EH (cell line): ENCODE measurements at regions not wholly inside any gene's neighbourhood (a gene's known extent, or its start where the extent isn't known, plus 50 kb on each side); places are given as distances from the start of the nearest gene placed in this dataset.
"Not testable (repeated sequence)": the region's sequence is repeated elsewhere in the genome, so short reads cannot be mapped to it uniquely, and the experiment has no call there.

Source experiments
- DNase-seq: peaks from one replicate; pipeline ENCODE4 v3.0.0-alpha.2; 2015; ENCODE audit warnings: low read depth

GRCh38 chr3:35144011-35144410, 495.3 kb upstream of the ARPP21 start:
- DNase-seq: no peak

- DNase-seq: not testable (repeated sequence)
Measured at GRCh38 chr3:35146256-35147035, 492.9 kb upstream of the ARPP21 start.

GRCh38 chr3:35183927-35184675, 455.2 kb upstream of the ARPP21 start:
- DNase-seq: no peak

DNA sequence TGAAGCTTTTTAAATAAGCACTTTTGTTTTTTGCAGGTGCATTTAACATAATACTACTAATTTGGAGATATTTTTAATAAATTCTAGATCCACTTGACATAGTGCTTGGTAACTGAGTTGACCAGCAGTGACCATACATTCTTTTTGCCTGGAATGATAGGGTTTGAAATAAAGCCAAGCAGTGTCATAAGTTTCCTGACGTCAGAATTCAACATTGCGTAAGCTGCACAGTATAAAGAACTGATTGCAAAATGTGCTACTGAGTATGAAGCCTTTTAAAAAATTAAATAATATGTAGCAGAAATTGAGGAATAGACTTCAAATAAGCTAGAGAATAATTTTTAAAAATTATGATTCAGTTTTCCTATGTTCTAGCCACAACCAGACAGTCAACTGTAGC, 454.6 kb upstream of the ARPP21 start:
- no peak for DNase-seq

GRCh38 chr3:35187908-35188307, 451.4 kb upstream of the ARPP21 start:
- DNase-seq: no peak

GRCh38 chr3:35194666-35195065, 444.7 kb upstream of the ARPP21 start:
- DNase-seq: no peak

GRCh38 chr3:35198857-35199256, 440.5 kb upstream of the ARPP21 start:
- no peak for DNase-seq

- no peak for DNase-seq
Measured at GRCh38 chr3:35200056-35200455, 439.3 kb upstream of the ARPP21 start.

DNA sequence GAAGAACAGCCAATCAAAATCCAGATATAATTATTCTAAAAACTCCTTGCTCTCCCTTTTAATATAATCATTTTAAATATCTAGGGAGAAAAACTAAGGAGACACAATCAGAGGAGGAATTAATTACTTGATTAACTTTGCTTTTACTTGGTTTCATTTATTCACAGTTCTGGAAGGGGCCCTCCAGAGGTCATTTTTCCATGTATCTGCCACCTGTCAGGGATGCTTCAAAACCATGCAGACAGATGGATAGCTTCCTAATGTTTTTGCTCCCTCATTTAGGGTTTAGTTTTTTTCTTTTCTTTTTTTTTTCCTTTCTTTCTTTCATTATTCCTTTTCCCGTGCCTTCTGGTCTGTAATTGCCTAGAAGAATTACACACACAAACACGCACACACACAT, 438.1 kb upstream of the ARPP21 start:
- DNase-seq: no peak

DNA sequence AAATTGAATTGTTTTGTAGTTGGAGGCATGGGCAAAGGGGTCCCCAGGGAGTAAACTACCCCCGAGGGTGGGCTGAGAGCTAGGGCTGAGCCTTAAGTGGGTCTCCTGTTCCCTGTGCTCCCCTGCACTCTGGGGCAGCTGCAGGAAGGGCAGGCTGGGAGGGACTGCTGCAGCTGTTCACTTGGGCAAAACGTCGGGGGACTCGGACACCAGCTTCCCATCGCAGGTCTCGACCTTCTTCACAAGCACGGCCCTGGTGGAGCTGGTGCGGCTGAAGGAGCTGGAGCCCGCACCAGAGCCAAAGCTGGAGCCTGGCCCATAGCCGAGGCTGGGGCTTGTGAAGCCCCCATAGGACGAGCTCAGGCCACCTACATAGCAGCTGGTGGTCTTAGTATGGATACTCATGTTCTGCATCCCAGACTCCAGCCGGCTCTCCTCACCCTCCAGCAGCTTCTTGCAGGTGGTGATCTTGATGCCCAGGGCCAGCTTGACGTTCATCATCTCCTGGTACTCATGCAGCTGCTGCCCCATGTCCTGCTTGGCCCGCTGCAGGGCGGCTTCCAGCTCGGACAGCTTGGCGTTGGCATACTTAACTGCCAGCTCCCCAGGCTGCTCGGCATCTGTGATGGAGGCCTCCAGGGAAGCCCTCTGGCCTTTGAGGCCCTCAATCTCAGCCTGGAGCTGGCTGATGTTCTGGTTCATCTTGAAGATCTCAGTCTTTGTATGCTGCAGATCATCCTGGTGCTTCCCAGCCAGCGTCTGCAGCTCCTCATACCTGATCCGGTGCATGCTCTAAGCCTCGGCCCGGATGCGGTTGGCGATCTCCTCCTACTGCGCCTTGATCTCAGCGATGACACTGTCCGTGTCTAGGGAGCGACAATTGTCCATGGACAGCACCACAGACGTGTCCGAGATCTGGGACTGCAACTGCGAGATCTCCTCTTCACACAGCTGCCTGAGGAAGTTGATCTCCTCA, 423.5 kb upstream of the ARPP21 start:
- DNase-seq: no peak

DNA sequence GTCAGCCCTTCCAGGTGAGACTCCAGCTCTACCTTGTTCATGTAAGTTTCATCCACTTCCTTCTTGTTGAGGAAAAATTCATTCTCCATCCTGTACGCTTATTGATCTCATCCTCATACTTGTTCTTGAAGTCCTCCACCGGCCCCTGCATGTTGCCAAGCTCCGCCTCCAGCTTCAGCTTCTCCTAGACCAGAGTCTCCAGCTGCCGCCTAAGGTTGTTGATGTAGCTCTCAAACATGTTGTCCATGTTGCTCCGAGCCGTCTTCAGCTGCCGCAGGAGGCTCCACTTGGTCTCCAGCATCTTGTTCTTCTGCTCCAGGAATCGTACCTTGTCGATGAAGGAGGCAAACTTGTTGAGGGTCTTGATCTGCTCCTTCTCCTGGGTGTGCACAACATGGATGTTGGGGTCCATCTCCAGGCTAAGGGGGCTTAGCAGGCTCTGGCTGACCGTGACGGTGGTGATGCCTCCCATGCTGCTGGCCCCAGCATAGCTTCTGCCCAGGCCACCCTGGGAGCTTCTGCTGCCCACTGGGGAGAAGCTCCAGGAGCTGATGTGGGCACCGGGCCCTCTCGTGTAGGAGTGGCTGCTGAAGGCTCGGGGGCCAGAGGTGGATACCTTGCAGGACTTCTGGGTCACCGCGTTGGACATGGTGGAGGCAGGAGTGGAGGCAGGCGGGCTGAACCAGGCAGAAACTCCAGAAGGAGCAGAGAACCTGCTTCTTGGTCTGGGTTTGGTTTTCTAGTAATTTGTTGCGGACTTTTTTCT, 422.6 kb upstream of the ARPP21 start:
- DNase-seq: no peak

- no peak for DNase-seq
Measured at GRCh38 chr3:35223632-35224394, 415.5 kb upstream of the ARPP21 start.

DNA sequence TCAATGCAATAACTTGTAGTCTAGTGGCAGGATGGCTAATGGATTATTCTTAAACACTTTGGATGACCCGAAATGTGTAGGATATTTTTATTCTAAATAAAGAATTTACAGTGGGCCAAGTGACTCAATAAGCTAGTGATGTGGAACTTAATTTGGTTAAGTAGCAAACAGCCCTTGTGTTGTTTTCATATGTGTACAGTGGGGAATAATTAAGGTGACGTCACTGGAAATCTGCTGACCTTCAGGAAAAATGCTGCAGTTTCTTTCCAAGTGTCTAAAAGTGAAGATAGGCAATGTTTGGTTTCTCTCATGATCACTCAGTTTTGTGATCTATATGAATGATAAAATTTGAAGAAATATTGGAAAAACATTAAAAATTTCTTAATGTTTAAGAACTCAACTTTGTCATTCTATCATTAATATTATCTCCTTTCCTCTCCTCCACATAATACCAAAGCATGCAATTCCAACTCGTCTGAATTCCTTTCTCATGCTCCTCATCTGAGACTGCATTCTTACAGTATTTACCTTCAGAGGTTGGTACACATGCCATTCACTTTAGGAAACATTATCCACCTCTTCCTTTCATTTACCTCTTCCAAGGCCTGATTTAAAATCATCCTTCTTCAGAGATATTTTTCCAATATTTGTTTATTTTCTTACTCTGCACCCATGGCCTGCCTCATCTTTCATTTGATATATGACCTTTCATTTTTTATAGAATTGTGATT, 414.6 kb upstream of the ARPP21 start:
- no peak for DNase-seq

DNA sequence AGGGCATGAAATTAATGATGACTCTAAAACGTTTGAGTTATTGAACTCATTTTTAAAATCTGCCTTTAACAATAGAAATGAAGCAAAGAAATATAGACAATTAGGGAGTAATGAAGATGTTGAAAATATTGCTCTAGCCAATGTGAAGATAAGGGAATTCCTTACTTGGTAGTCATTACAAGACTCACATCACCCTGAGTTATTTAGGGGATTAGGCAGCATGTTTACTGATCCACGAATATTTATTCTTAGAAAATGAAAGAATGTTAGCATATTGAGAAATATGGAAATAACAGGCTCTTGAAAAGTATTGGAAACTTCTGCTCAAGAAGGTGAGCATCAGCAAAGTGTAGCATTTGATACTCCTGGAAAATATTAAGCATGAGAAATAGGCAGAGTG, 398.1 kb upstream of the ARPP21 start:
- DNase-seq: no peak

GRCh38 chr3:35254917-35255316, 384.4 kb upstream of the ARPP21 start:
- no peak for DNase-seq

DNA sequence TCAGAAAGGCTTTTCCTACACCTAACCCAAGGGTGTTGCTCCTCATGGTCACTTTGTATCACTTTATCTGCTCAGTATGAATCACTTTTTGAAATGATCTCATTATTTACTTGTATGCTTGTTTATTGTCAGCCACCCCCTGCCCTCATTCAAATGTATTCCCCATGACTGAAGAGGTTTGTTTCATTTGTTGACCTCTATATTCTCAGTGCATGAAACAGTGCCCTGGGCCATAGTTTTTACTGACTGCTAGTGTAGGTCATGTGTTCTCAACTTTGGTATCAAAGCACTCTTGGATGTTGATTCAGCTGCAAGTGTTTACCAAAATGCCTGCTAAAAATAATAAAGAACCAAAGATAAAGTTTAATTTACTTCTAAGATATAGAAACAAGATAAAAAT, 381.7 kb upstream of the ARPP21 start:
- no peak for DNase-seq

DNA sequence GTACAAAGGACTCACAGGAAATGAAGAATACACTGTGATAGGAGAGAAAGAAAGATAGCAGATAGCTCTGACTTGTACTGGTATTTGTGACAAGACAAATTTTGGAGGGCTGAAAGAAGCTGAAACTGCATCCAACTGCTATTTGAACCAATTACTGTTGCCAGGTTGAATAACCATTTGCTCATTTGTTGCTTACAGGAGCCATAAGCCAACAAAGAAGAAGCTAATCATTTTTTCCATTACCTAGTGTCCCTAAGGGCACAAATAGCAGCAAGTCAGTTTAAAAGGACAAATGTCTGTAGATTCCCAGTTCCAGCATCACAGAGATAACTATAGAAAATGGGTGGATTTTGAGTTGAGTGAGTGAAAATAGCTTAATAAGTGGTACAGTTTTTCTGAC, 376.9 kb upstream of the ARPP21 start:
- no peak for DNase-seq

DNA sequence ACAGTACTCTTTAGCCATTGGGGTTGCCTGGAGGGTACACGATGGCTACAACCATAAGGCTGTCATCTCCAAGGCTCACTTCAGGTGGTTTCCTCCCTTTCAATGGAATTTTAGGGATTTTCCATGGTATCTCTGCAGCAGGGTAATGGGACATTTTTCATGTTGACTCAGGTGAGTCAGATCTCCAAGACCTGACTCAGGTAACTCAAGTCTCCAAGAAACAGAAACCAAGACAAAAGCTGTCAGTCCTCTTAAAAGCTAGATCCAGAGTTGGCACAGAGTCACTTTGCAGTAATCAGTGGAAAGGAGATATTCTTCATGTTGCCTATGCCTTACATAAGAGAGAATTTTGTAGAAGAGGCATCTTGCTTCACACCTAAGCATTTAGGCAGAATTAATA, 375.8 kb upstream of the ARPP21 start:
- DNase-seq: no peak

GRCh38 chr3:35266065-35266464, 373.3 kb upstream of the ARPP21 start:
- DNase-seq: not testable (repeated sequence)

DNA sequence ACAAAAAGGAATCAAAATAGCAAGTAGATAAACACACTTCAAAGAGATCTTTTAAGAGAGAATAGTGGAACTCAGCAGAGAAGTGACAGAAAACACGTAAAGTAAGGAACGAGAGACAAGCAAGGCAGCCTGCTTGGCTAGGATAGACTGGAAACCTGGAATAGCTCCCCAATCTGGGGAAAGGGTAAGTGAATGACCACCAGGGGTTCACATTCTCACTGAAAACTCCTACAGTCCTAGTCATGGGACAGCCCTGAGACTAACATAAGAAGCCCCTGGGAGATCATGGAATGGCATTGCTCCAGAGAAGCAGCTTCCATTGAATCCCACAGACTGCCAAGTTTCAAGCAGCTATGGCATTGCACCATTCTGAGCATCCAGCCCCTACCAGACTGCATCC, 363.6 kb upstream of the ARPP21 start:
- no peak for DNase-seq
